ENCODE measurements at regions not wholly inside any gene's neighbourhood (a gene's known extent, or its start where the extent isn't known, plus 50 kb on each side); places are given as distances from the start of the nearest gene placed in this dataset.

- no peaks in the 10 kb centered on the region for H3K9me3 ChIP-seq
- H3K27ac ChIP-seq (replicated peaks in 1 of 4), result no peak overlapping the region
- intact Hi-C loops (cut with DNase I), result no loop called here
- WGBS, result 44% methylated on average over 4 of the region's 4 CpGs
- DNase-seq (ENCODE audit: extremely low spot score), result no peak
- no peak overlapping the region for H3K4me3 ChIP-seq
- no peaks in the 10 kb centered on the region for H3K27me3 ChIP-seq
- H3K36me3 ChIP-seq, result no peaks in the 10 kb centered on the region
- no peak for TF ChIP-seq CTCF (IDR thresholded peaks at IDR 0.05)
- TF ChIP-seq POLR2AphosphoS5 (IDR thresholded peaks at IDR 0.05), result no peak
- no peaks in the 10 kb centered on the region for H3K4me1 ChIP-seq
Measured at GRCh38 chr4:67134616-67135015, 410.7 kb downstream of the CENPC start.

- WGBS, result 66% methylated on average over 2 of the region's 2 CpGs
- no peaks in the 10 kb centered on the region for H3K27me3 ChIP-seq
- no peaks in the 10 kb centered on the region for H3K9me3 ChIP-seq
- no peaks in the 10 kb centered on the region for H3K36me3 ChIP-seq
- no peak for TF ChIP-seq EP300 (IDR thresholded peaks at IDR 0.05)
- TF ChIP-seq CTCF (IDR thresholded peaks at IDR 0.05), result no peak
- TF ChIP-seq POLR2A (IDR thresholded peaks at IDR 0.05; ENCODE audit: low read depth), result no peak
- no peak for TF ChIP-seq POLR2AphosphoS5 (IDR thresholded peaks at IDR 0.05)
- intact Hi-C loops (cut with DNase I), result no loop called here
- no peaks in the 10 kb centered on the region for H3K4me1 ChIP-seq
- no peak overlapping the region for H3K27ac ChIP-seq (replicated peaks in 1 of 4)
- no peak overlapping the region for H3K4me3 ChIP-seq
- DNase-seq (ENCODE audit: extremely low spot score), result no peak
Measured at GRCh38 chr4:67133162-67133561, 412.1 kb downstream of the CENPC start.

- no peak for DNase-seq (ENCODE audit: extremely low spot score)
- no peaks in the 10 kb centered on the region for H3K27me3 ChIP-seq
- no peaks in the 10 kb centered on the region for H3K9me3 ChIP-seq
- no peak for TF ChIP-seq POLR2AphosphoS5 (IDR thresholded peaks at IDR 0.05)
- H3K36me3 ChIP-seq, result no peaks in the 10 kb centered on the region
- intact Hi-C loops (cut with DNase I), result no loop called here
- H3K27ac ChIP-seq (replicated peaks in 1 of 4), result no peak overlapping the region
- no peak overlapping the region for H3K4me3 ChIP-seq
- H3K4me1 ChIP-seq, result no peaks in the 10 kb centered on the region
Measured at GRCh38 chr4:67131224-67131623, 414.1 kb downstream of the CENPC start.

DNA sequence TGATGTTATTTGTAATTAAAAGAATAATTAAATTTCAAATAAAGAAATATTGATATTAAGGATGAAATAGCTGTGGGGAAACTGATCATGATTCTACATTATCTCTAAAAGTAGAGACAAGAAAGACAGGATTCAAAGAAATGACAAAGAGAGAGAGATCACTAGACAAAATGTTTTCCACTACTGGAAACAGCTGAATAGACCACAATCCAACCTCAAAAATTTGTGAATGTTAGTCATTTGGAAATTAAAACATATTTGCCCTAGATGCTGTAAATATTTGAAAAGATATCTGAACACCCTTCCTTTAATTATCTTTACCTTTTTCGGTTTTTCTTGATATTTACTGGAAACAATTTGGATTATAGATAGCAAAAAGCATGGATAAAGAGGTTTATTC lies 414.9 kb downstream of the CENPC start:
- no peak for TF ChIP-seq POLR2AphosphoS5 (IDR thresholded peaks at IDR 0.05)
- TF ChIP-seq EP300 (IDR thresholded peaks at IDR 0.05), result no peak
- TF ChIP-seq POLR2A (IDR thresholded peaks at IDR 0.05; ENCODE audit: low read depth), result no peak
- TF ChIP-seq CTCF (IDR thresholded peaks at IDR 0.05), result no peak
- Histone ChIP-seq H3K36me3 (no peaks in the 10 kb centered on the region), H3K4me3 (no peak overlapping the region), H3K4me1 (no peaks in the 10 kb centered on the region), H3K27me3 (no peaks in the 10 kb centered on the region), H3K9me3 (no peaks in the 10 kb centered on the region), H3K27ac (replicated peaks in 1 of 4) (no peak overlapping the region)
- intact Hi-C loops (cut with DNase I), result no loop called here
- 60% methylated on average over 1 of the region's 1 CpG for WGBS
- no peak for DNase-seq (ENCODE audit: extremely low spot score)

DNA sequence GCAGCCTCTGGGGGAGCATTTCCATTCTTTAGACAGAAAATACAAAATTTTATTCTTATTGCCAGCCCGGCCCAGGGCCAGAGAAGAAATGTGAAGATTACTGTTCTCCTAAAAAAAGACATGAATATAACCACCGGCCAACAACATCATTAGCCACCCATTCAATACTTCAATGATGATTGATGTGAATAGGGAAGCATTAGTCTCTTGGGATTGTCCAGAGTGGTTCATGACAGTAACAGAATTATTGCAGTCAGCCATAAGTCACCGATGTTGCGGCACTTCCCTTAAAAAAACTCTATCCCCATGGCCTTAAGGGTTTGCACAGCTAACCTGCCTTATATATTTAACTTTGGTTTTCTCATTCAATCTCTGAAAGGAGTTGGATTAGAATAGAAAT lies 418.7 kb downstream of the CENPC start:
- intact Hi-C loops (cut with DNase I), result no loop called here
- H3K4me3 ChIP-seq, result no peak overlapping the region
- no peaks in the 10 kb centered on the region for H3K4me1 ChIP-seq
- no peaks in the 10 kb centered on the region for H3K27me3 ChIP-seq
- no peaks in the 10 kb centered on the region for H3K36me3 ChIP-seq
- H3K27ac ChIP-seq (replicated peaks in 1 of 4), result no peak overlapping the region
- DNase-seq (ENCODE audit: extremely low spot score), result no peak
- no peaks in the 10 kb centered on the region for H3K9me3 ChIP-seq
- 78% methylated on average over 4 of the region's 4 CpGs for WGBS
- TF ChIP-seq POLR2A (IDR thresholded peaks at IDR 0.05; ENCODE audit: low read depth) (no peak), POLR2AphosphoS5 (IDR thresholded peaks at IDR 0.05) (no peak), CTCF (IDR thresholded peaks at IDR 0.05) (no peak), EP300 (IDR thresholded peaks at IDR 0.05) (no peak)

All from esophagus muscularis mucosa (tissue), 4 donors.